SK-N-SH (cell line): ENCODE measurements at regions not wholly inside any gene's neighbourhood (a gene's known extent, or its start where the extent isn't known, plus 50 kb on each side); places are given as distances from the start of the nearest gene placed in this dataset.

Experiments used
- CTCF ChIA-PET: fragments of 300-600, 350-600 bp; formaldehyde crosslinking; extraction: SDS; loops from one replicate; lab custom pipeline; 2021; lab: Yijun Ruan, JAX
- POLR2A ChIA-PET: fragments of 350-600 bp; sonication (Branson Sonifier 250); formaldehyde crosslinking; extraction: SDS; loops from one replicate; lab custom pipeline; 2020; ENCODE audit warnings: antibody characterized with exemption, inconsistent platforms; lab: Yijun Ruan, JAX
- DNase-seq: peaks from one replicate; pipeline ENCODE4 v3.0.0; 2012
- H2AFZ ChIP-seq: fragments of 200-600 bp; sonication (generic); 2 replicates; pipeline ENCODE4 v1.8.1; 2016; ENCODE audit warnings: antibody characterized with exemption, mild to moderate bottlenecking, low read depth
- H3F3A ChIP-seq: fragments of 200-600 bp; sonication (generic); replicated peaks from 2 replicates; pipeline ENCODE3; 2016; ENCODE audit warnings: antibody characterized with exemption, mild to moderate bottlenecking; ENCODE audit not compliant: insufficient read depth
- H3K27ac ChIP-seq, 2 experiments: fragments of 200-500 bp in 1 of 2; fragments of 200-600 bp in 1 of 2; sonication (Bioruptor generic) in 1 of 2; sonication (generic), shearing (Covaris generic) in 1 of 2; 2 replicates each; pipeline versions ENCODE4 v1.5.1 to v1.6.1; 2014 to 2016; ENCODE audit warnings: low read depth in 2 of 2, inconsistent platforms in 1 of 2, low read length in 1 of 2, mild to moderate bottlenecking in 1 of 2, mixed read lengths in 1 of 2
- H3K27me3 ChIP-seq: fragments of 200-600 bp; sonication (generic), shearing (Covaris generic); 2 replicates; pipeline ENCODE4 v1.6.1; 2016; ENCODE audit warnings: mixed run types; ENCODE audit not compliant: insufficient read depth
- H3K36me3 ChIP-seq, 2 experiments: fragments of 200-500 bp in 1 of 2; fragments of 200-600 bp in 1 of 2; sonication (Bioruptor generic) in 1 of 2; sonication (generic) in 1 of 2; replicated peaks in 1 of 2; 2 replicates each; pipeline versions ENCODE3 to v1.5.1; 2014 to 2016; ENCODE audit warnings: low read length in 1 of 2, mild to moderate bottlenecking in 1 of 2; ENCODE audit not compliant: insufficient read depth in 2 of 2, control insufficient read depth in 1 of 2
- H3K4me1 ChIP-seq, 2 experiments: fragments of 200-500 bp in 1 of 2; fragments of 200-600 bp in 1 of 2; sonication (Bioruptor generic) in 1 of 2; sonication (generic), shearing (Covaris generic) in 1 of 2; 2 replicates each; pipeline versions ENCODE4 v1.5.1 to v1.6.1; 2014 to 2016; ENCODE audit warnings: low read depth in 1 of 2, low read length in 1 of 2, mixed run types in 1 of 2; ENCODE audit not compliant: insufficient read depth in 2 of 2, control insufficient read depth in 1 of 2
- H3K4me2 ChIP-seq: fragments of 200-600 bp; sonication (generic), shearing (Covaris generic); 2 replicates; pipeline ENCODE4 v1.6.1; 2017; ENCODE audit warnings: mixed run types
- H3K4me3 ChIP-seq, 2 experiments: fragments of 200-500 bp in 1 of 2; fragments of 200-600 bp in 1 of 2; sonication (Bioruptor generic) in 1 of 2; sonication (generic), shearing (Covaris generic) in 1 of 2; 2 replicates each; pipeline versions ENCODE4 v1.5.1 to v1.8.1; 2014 to 2016; ENCODE audit warnings: low read depth in 2 of 2, inconsistent platforms in 1 of 2, low read length in 1 of 2, mild to moderate bottlenecking in 1 of 2, mixed read lengths in 1 of 2, moderate library complexity in 1 of 2
- H3K79me2 ChIP-seq: fragments of 200-600 bp; sonication (generic); 2 replicates; pipeline ENCODE4 v1.8.1; 2017; ENCODE audit warnings: mild to moderate bottlenecking; ENCODE audit not compliant: insufficient read depth
- H3K9ac ChIP-seq: fragments of 200-600 bp; sonication (generic); 2 replicates; pipeline ENCODE4 v1.6.1; 2017; ENCODE audit warnings: mixed run types
- H3K9me2 ChIP-seq: fragments of 200-600 bp; sonication (generic); 2 replicates; pipeline ENCODE4 v1.6.1; 2017; ENCODE audit warnings: mixed run types
- H3K9me3 ChIP-seq: fragments of 200-600 bp; sonication (generic); 2 replicates; pipeline ENCODE4 v1.6.1; 2017; ENCODE audit warnings: mixed run types, mild to moderate bottlenecking, moderate library complexity
- H4K20me1 ChIP-seq: fragments of 200-600 bp; sonication (generic); 2 replicates; pipeline ENCODE4 v1.6.1; 2017; ENCODE audit warnings: mild to moderate bottlenecking, mixed run types; ENCODE audit not compliant: insufficient read depth
- EP300 ChIP-seq, 2 experiments: IDR thresholded peaks; 2 replicates each; pipeline versions ENCODE4 v1.4.0 to v1.6.1; 2012; ENCODE audit warnings: borderline replicate concordance in 1 of 2, low read depth in 1 of 2, low read length in 1 of 2
- FOXJ3 ChIP-seq: sonication (generic); formaldehyde crosslinking; IDR thresholded peaks from 2 replicates; pipeline ENCODE4 v1.5.1; 2020; ENCODE audit warnings: mild to moderate bottlenecking, missing genetic modification reagents
- FOXM1 ChIP-seq: IDR thresholded peaks from 2 replicates; pipeline ENCODE4 v1.4.0; 2012; ENCODE audit warnings: low read depth, mild to moderate bottlenecking
- GABPA ChIP-seq: IDR thresholded peaks from 2 replicates; pipeline ENCODE4 v1.4.0; 2012; ENCODE audit warnings: low read depth, mild to moderate bottlenecking
- JUND ChIP-seq: IDR thresholded peaks from 2 replicates; pipeline ENCODE4 v1.4.0; 2012
- NFIC ChIP-seq: IDR thresholded peaks from 2 replicates; pipeline ENCODE4 v1.4.0; 2012; ENCODE audit warnings: borderline replicate concordance
- POLR2AphosphoS5 ChIP-seq: IDR thresholded peaks from 2 replicates; pipeline ENCODE4 v1.6.1; 2012; ENCODE audit warnings: low read depth, low read length
- RAD21 ChIP-seq: IDR thresholded peaks from 2 replicates; pipeline ENCODE4 v1.6.1; 2012; ENCODE audit warnings: mild to moderate bottlenecking, low read length
- RCOR1 ChIP-seq: fragments of 150-350 bp; IDR thresholded peaks from 2 replicates; pipeline ENCODE4 v1.6.1; 2017; ENCODE audit warnings: antibody characterized with exemption, low read length
- RXRA ChIP-seq: IDR thresholded peaks from 2 replicates; pipeline ENCODE4 v1.4.0; 2012; ENCODE audit warnings: low read depth, mild to moderate bottlenecking, borderline replicate concordance
- SMC3 ChIP-seq: IDR thresholded peaks from 2 replicates; pipeline ENCODE4 v1.6.1; 2012; ENCODE audit warnings: low read depth, low read length, improper control_type of control experiment
- TEAD4 ChIP-seq: IDR thresholded peaks from 2 replicates; pipeline ENCODE4 v1.4.0; 2012; ENCODE audit warnings: mild to moderate bottlenecking, borderline replicate concordance; ENCODE audit not compliant: insufficient read depth
- WGBS: methylation state at CpG from one replicate; pipeline ENCODE4 v1.1.6; 2017; ENCODE audit warnings: low lambda C conversion rate; 5-methylcytosine and 5-hydroxymethylcytosine counted together
- TF ChIP-seq, protein P1 (sequence below): IDR thresholded peaks from 2 replicates; pipeline ENCODE4 v1.4.0; 2012; ENCODE audit warnings: low read depth, borderline replicate concordance
- TF ChIP-seq, protein P2 (sequence below): fragments of 150-350 bp; IDR thresholded peaks from 2 replicates; pipeline ENCODE4 v1.6.1; 2017; ENCODE audit warnings: antibody characterized with exemption, low read length, low read depth, borderline replicate concordance
- TF ChIP-seq, protein P3 (sequence below): fragments of 200-600 bp; sonication (generic); IDR thresholded peaks from 2 replicates; pipeline ENCODE4 v1.6.1; 2017; ENCODE audit warnings: antibody characterized with exemption, mild to moderate bottlenecking, moderate library complexity
- TF ChIP-seq, protein P4 (sequence below): IDR thresholded peaks from 2 replicates; pipeline ENCODE4 v1.4.0; 2012; ENCODE audit warnings: low read depth

DNA sequence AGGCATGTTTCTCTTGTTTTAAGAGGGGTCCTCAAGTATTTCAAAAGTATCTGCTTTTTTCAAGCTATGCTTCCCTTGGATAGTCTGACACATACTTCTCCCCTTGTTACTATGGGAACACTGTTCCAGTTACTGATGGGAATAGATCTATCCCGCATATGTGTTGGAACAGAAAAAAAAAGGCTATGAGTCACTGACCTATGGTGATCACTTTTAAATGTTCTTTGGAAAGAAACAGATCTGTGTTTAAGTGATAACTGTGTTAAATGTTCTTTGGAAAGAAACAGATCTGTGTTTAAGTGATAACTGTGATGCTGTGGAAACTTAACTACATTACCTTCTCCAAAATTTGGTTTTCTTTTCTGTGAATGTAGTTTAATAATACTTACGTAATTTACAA, 303.2 kb downstream of the TEX13C start:
- no peaks in the 10 kb centered on the region for H3F3A ChIP-seq
- H3K4me2 ChIP-seq = no peak overlapping the region
- no peaks in the 10 kb centered on the region for H3K79me2 ChIP-seq
- no peak overlapping the region for H2AFZ ChIP-seq
- H3K9ac ChIP-seq = no peak overlapping the region
- no peaks in the 10 kb centered on the region for H3K9me2 ChIP-seq
- ChIA-PET CTCF (no interaction called here), POLR2A (no interaction called here)
- DNase-seq = no peak
- no peaks in the 10 kb centered on the region for H3K27me3 ChIP-seq
- H3K4me3 ChIP-seq = no peak overlapping the region
- WGBS = 0% methylated on average over 2 of the region's 2 CpGs
- H3K36me3 ChIP-seq = no peaks in the 10 kb centered on the region
- no peaks in the 10 kb centered on the region for H3K9me3 ChIP-seq
- TF ChIP-seq TEAD4 = no peak
- TF ChIP-seq FOXJ3 (CRISPR knock-in tag) = no peak
- no peak for TF ChIP-seq GABPA
- no peak for TF ChIP-seq SMC3
- TF ChIP-seq, protein P1, sequence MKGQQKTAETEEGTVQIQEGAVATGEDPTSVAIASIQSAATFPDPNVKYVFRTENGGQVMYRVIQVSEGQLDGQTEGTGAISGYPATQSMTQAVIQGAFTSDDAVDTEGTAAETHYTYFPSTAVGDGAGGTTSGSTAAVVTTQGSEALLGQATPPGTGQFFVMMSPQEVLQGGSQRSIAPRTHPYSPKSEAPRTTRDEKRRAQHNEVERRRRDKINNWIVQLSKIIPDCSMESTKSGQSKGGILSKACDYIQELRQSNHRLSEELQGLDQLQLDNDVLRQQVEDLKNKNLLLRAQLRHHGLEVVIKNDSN = no peak
- TF ChIP-seq, protein P2, sequence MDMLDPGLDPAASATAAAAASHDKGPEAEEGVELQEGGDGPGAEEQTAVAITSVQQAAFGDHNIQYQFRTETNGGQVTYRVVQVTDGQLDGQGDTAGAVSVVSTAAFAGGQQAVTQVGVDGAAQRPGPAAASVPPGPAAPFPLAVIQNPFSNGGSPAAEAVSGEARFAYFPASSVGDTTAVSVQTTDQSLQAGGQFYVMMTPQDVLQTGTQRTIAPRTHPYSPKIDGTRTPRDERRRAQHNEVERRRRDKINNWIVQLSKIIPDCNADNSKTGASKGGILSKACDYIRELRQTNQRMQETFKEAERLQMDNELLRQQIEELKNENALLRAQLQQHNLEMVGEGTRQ = no peak
- no peak for TF ChIP-seq FOXM1
- TF ChIP-seq RAD21 = no peak
- TF ChIP-seq RXRA = no peak
- TF ChIP-seq JUND = no peak
- TF ChIP-seq RCOR1 = no peak
- TF ChIP-seq, protein P3, sequence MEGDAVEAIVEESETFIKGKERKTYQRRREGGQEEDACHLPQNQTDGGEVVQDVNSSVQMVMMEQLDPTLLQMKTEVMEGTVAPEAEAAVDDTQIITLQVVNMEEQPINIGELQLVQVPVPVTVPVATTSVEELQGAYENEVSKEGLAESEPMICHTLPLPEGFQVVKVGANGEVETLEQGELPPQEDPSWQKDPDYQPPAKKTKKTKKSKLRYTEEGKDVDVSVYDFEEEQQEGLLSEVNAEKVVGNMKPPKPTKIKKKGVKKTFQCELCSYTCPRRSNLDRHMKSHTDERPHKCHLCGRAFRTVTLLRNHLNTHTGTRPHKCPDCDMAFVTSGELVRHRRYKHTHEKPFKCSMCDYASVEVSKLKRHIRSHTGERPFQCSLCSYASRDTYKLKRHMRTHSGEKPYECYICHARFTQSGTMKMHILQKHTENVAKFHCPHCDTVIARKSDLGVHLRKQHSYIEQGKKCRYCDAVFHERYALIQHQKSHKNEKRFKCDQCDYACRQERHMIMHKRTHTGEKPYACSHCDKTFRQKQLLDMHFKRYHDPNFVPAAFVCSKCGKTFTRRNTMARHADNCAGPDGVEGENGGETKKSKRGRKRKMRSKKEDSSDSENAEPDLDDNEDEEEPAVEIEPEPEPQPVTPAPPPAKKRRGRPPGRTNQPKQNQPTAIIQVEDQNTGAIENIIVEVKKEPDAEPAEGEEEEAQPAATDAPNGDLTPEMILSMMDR = no peak
- no peak for TF ChIP-seq EP300 (IDR thresholded peaks at IDR 0.05; ENCODE audit: borderline replicate concordance in 1 of 2, low read depth in 1 of 2, low read length in 1 of 2)
- TF ChIP-seq POLR2AphosphoS5 = no peak
- no peaks in the 10 kb centered on the region for H4K20me1 ChIP-seq
- no peak overlapping the region for H3K27ac ChIP-seq
- no peaks in the 10 kb centered on the region for H3K4me1 ChIP-seq

DNA sequence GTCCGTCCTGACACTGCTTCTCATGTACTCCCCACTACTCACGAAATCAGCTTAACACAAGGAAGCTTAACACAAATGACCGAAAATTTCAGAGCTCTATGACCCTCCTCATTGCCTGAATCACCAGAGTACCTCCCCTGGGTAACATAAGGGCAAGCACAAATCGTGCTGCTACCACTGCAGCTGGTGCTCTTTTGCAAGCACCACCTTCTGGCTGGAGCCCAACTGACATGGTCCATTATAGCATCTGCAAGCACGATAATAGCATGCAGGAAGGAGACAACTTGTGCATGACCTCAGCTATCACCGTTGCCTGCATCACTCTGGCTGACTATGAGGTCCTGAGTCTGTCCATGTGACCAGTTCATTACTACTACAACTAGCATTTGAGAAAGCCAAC, 308.0 kb downstream of the TEX13C start:
- POLR2A ChIA-PET = no interaction called here
- TF ChIP-seq FOXJ3 (CRISPR knock-in tag) (no peak), NFIC (no peak), RCOR1 (no peak)
- TF ChIP-seq, protein P4, sequence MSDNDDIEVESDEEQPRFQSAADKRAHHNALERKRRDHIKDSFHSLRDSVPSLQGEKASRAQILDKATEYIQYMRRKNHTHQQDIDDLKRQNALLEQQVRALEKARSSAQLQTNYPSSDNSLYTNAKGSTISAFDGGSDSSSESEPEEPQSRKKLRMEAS = no peak
- TF ChIP-seq, protein P2 = no peak
- no peak overlapping the region for H3K4me2 ChIP-seq

More for the DNA sequence above, 308.0 kb downstream of the TEX13C start:
- no peak for DNase-seq
- Histone ChIP-seq H3K9me3 (no peaks in the 10 kb centered on the region), H3K27ac (no peak overlapping the region), H2AFZ (no peak overlapping the region), H3K9me2 (no peaks in the 10 kb centered on the region), H3K36me3 (no peaks in the 10 kb centered on the region), H3K79me2 (no peaks in the 10 kb centered on the region), H3K9ac (no peak overlapping the region), H3F3A (no peaks in the 10 kb centered on the region), H4K20me1 (no peaks in the 10 kb centered on the region), H3K4me3 (no peak overlapping the region), H3K4me1 (no peaks in the 10 kb centered on the region), H3K27me3 (no peaks in the 10 kb centered on the region)
- CTCF ChIA-PET = no interaction called here
- WGBS = 0% methylated on average over 5 of the region's 6 CpGs
